ENCODE measurements at regions not wholly inside any gene's neighbourhood (a gene's known extent, or its start where the extent isn't known, plus 50 kb on each side); places are given as distances from the start of the nearest gene placed in this dataset.

GRCh38 chr11:15893080-15893492 lies 463.3 kb downstream of the SOX6 start:
- TF ChIP-seq, protein P1, sequence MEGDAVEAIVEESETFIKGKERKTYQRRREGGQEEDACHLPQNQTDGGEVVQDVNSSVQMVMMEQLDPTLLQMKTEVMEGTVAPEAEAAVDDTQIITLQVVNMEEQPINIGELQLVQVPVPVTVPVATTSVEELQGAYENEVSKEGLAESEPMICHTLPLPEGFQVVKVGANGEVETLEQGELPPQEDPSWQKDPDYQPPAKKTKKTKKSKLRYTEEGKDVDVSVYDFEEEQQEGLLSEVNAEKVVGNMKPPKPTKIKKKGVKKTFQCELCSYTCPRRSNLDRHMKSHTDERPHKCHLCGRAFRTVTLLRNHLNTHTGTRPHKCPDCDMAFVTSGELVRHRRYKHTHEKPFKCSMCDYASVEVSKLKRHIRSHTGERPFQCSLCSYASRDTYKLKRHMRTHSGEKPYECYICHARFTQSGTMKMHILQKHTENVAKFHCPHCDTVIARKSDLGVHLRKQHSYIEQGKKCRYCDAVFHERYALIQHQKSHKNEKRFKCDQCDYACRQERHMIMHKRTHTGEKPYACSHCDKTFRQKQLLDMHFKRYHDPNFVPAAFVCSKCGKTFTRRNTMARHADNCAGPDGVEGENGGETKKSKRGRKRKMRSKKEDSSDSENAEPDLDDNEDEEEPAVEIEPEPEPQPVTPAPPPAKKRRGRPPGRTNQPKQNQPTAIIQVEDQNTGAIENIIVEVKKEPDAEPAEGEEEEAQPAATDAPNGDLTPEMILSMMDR (IDR thresholded peaks at IDR 0.05; ENCODE audit: poor library complexity), result no peak
- no peak for TF ChIP-seq EZH2phosphoT487 (IDR thresholded peaks at IDR 0.05; ENCODE audit: low read depth, severe bottlenecking, unreplicated experiment)
